Gastrocnemius medialis (tissue), 4 donors: ENCODE measurements at regions not wholly inside any gene's neighbourhood (a gene's known extent, or its start where the extent isn't known, plus 50 kb on each side); places are given as distances from the start of the nearest gene placed in this dataset.
"Not testable (repeated sequence)": the region's sequence is repeated elsewhere in the genome, so short reads cannot be mapped to it uniquely, and the experiment has no call there.

Experiments used
- ATAC-seq, 2 donors: fragments of 150-250 bp; one replicate each; pipeline ENCODE4 v1.9.1; 2016
- DNase-seq, 2 donors: peaks; one replicate each; pipeline ENCODE4 v3.0.0-alpha.2; 2019
- H3K27ac ChIP-seq, 4 donors: fragments of 200-600 bp; sonication (generic); 1 replicate in 1 of 4; 2 replicates in 3 of 4; pipeline ENCODE4 v1.5.1; 2016 to 2018; ENCODE audit warnings: mild to moderate bottlenecking in 2 of 4, moderate library complexity in 1 of 4
- H3K27me3 ChIP-seq, 3 donors: fragments of 200-600 bp; sonication (generic) in 2 of 3; 1 replicate in 1 of 3; 2 replicates in 2 of 3; pipeline versions ENCODE4 v1.5.1 to v1.6.0; 2016 to 2019; ENCODE audit warnings: mild to moderate bottlenecking in 1 of 3, moderate library complexity in 1 of 3
- H3K36me3 ChIP-seq, 2 donors: fragments of 200-600 bp; sonication (generic) in 1 of 2; one replicate each; pipeline ENCODE4 v1.5.1; 2017 to 2018
- H3K4me1 ChIP-seq, 2 donors: fragments of 200-600 bp; sonication (generic) in 1 of 2; one replicate each; pipeline ENCODE4 v1.5.1; 2016 to 2017; ENCODE audit warnings: mild to moderate bottlenecking in 2 of 2
- H3K4me3 ChIP-seq, 4 donors: fragments of 200-600 bp; sonication (generic) in 3 of 4; 1 replicate in 1 of 4; 2 replicates in 3 of 4; pipeline ENCODE4 v1.5.1; 2016 to 2019; ENCODE audit warnings: mild to moderate bottlenecking in 2 of 4
- H3K9me3 ChIP-seq, 3 donors: fragments of 200-600 bp; sonication (generic) in 2 of 3; 1 replicate in 1 of 3; 2 replicates in 2 of 3; pipeline ENCODE4 v1.5.1; 2016 to 2019
- POLR2A ChIP-seq, 2 donors: fragments of 450-650 bp; IDR thresholded peaks; one replicate each; pipeline ENCODE4 v1.6.1; 2017; ENCODE audit warnings: antibody characterized with exemption in 2 of 2, mild to moderate bottlenecking in 2 of 2, moderate library complexity in 2 of 2
- in situ Hi-C, 4 donors: fragments of 200-750 bp; cut with MboI; loops; one replicate each; pipeline versions ENCODE4 v1.15.0 to v1.8.0; 2017; ENCODE audit warnings: low sequenced_read_pairs in 4 of 4
- intact Hi-C: fragments of 100-400 bp; cut with DNase I; formaldehyde crosslinking; loops from one replicate; pipeline ENCODE4 v1.15.1; 2023; ENCODE audit warnings: low total_unique reads
- TF ChIP-seq, protein P1 (sequence below), 5 experiments: fragments of 450-650 bp in 3 of 5; fragments of 200-600 bp in 2 of 5; sonication (generic) in 2 of 5; IDR thresholded peaks in 4 of 5; conservative IDR thresholded peaks in 1 of 5; 1 replicate in 4 of 5; 2 replicates in 1 of 5; pipeline ENCODE4 v1.5.1; 2016 to 2019; ENCODE audit warnings: antibody characterized with exemption in 5 of 5, mild to moderate bottlenecking in 3 of 5, moderate library complexity in 3 of 5

DNA sequence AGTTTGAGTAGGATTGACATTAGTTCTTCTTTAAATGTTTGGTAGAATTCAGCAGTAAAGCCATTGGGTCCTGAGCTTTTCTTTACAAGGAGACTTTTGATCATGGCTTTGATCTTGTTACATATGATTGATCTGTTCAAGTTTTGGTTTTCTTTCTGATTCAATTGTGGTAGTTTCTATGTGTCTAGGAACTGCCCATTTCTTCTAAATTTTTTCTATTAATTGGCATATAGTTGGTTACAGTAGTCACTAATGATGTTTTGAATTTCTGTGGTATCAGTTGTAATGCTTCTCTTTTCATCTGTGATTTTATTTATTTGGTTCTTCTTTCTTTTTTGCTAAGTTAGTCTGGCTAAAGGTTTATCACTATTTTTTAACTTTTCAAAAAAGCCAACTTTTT lies 73.3 kb upstream of the DLGAP1 start:
- in situ Hi-C loops (loop anchor here in 2 of 4 donors (25.0 kb wide), 1 partner anchor 91 kb away; no protein-coding TSS in a partner anchor), intact Hi-C loops (no loop called here)
- Histone ChIP-seq H3K27ac (no peak overlapping the region), H3K36me3 (no peaks in the 10 kb centered on the region), H3K9me3 (no peaks in the 10 kb centered on the region), H3K4me1 (no peaks in the 10 kb centered on the region), H3K27me3 (no peaks in the 10 kb centered on the region), H3K4me3 (no peak overlapping the region)
- ATAC-seq, result no peak
- TF ChIP-seq, protein P1, sequence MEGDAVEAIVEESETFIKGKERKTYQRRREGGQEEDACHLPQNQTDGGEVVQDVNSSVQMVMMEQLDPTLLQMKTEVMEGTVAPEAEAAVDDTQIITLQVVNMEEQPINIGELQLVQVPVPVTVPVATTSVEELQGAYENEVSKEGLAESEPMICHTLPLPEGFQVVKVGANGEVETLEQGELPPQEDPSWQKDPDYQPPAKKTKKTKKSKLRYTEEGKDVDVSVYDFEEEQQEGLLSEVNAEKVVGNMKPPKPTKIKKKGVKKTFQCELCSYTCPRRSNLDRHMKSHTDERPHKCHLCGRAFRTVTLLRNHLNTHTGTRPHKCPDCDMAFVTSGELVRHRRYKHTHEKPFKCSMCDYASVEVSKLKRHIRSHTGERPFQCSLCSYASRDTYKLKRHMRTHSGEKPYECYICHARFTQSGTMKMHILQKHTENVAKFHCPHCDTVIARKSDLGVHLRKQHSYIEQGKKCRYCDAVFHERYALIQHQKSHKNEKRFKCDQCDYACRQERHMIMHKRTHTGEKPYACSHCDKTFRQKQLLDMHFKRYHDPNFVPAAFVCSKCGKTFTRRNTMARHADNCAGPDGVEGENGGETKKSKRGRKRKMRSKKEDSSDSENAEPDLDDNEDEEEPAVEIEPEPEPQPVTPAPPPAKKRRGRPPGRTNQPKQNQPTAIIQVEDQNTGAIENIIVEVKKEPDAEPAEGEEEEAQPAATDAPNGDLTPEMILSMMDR (IDR thresholded peaks at IDR 0.05 in 4 of 5, conservative IDR thresholded peaks at IDR 0.05 in 1 of 5), result no peak
- TF ChIP-seq POLR2A (IDR thresholded peaks at IDR 0.05), result no peak
- DNase-seq, result no peak

DNA sequence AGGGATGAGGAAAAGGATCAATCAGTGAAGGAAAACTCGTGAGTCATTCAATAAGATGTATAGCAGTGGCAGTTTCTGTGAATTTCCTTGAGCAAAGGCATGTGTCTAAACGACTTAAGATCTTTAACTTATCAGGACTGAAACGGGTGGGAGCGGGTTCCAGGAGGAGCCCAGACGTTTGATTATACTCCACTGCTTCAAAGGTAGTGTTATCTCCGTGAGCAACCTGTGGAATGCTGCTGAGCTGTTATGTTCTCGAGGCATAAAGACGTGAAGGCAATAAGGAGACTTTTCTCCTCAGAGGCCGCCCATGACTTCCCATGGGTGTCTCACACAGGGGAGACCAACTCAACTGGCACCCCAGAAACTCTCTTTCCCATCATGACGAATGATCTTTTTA lies 72.7 kb upstream of the DLGAP1 start:
- H3K4me1 ChIP-seq, H3K4me3 ChIP-seq, H3K27me3 ChIP-seq, ATAC-seq, H3K27ac ChIP-seq, intact Hi-C loops, H3K36me3 ChIP-seq, H3K9me3 ChIP-seq, DNase-seq: not testable (repeated sequence)
- in situ Hi-C loops, result loop anchor here in 2 of 4 donors (25.0 kb wide), 1 partner anchor 91 kb away; no protein-coding TSS in a partner anchor

DNA sequence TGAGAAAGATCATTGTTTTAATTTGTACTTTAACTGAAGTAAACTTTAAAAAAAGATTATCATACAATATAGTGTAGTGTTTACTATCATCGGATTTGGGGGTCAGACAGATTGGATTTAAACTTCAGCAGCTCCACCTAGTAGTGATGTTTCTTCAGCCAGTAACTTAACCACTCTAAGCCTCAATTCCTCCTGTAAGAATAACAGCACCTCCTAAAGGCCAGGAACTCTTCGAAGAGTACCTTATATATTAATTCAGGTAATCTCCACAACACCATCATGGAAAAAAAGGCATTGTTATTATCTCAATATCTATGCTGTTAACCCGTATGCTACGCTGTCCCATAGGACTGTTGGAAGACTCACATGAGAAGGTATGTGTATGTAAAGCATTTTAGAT lies 69.0 kb upstream of the DLGAP1 start:
- H3K4me1 ChIP-seq, result no peaks in the 10 kb centered on the region
- in situ Hi-C loops, result no loop called here
- DNase-seq (no peak), ATAC-seq (no peak)
- H3K36me3 ChIP-seq, result no peaks in the 10 kb centered on the region
- H3K4me3 ChIP-seq, result no peak overlapping the region
- no peaks in the 10 kb centered on the region for H3K27me3 ChIP-seq
- no peaks in the 10 kb centered on the region for H3K9me3 ChIP-seq
- no peak overlapping the region for H3K27ac ChIP-seq
- TF ChIP-seq, protein P1 (IDR thresholded peaks at IDR 0.05 in 4 of 5, conservative IDR thresholded peaks at IDR 0.05 in 1 of 5), result no peak
- no peak for TF ChIP-seq POLR2A (IDR thresholded peaks at IDR 0.05)
- intact Hi-C loops, result no loop called here

DNA sequence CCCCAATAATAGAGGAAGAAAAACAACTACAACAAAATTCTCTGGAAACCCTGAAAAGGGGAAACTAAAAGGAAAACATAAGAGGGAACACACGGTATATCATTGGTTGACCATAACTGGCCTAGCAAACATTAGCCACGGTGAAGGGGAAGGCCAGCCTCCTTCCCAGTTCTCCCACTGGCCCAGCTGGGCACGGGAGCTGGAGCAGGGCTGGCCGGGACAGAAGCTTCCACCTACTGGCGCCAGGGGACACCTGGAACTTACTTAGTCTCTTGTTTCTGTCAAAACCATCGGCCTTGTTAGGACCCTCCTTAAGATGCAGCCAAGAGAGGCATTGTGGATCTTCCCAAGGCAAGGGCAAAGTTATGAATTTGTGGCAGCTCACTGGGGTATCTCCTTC lies 56.1 kb upstream of the DLGAP1 start:
- H3K4me3 ChIP-seq, result no peak overlapping the region
- no peak overlapping the region for H3K27ac ChIP-seq
- TF ChIP-seq, protein P1 (IDR thresholded peaks at IDR 0.05 in 4 of 5, conservative IDR thresholded peaks at IDR 0.05 in 1 of 5), result no peak
- TF ChIP-seq POLR2A (IDR thresholded peaks at IDR 0.05), result no peak
- no peak for DNase-seq
- no peaks in the 10 kb centered on the region for H3K4me1 ChIP-seq
- H3K27me3 ChIP-seq, result no peaks in the 10 kb centered on the region
- in situ Hi-C loops, result no loop called here
- ATAC-seq, result no peak
- intact Hi-C loops, result no loop called here
- H3K9me3 ChIP-seq, result no peaks in the 10 kb centered on the region
- H3K36me3 ChIP-seq, result no peaks in the 10 kb centered on the region

DNA sequence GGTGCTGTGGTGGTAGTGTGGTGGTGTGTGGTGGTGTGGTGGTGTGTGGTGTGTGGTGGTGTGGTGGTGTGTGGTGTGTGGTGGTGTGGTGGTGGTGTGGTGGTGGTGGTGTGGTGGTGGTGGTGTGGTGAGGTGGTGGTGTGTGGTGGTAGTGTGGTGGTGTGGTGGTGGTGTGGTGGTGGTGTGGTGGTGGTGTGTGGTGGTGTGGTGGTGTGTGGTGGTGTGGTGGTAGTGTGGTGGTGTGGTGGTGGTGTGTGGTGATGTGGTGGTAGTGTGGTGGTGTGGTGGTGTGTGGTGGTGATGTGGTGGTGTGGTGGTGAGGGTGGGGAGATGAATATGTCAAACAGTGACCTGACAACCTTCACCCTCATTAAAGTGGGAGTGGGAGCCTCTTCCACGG lies 55.6 kb upstream of the DLGAP1 start:
- TF ChIP-seq, protein P1 (IDR thresholded peaks at IDR 0.05 in 4 of 5, conservative IDR thresholded peaks at IDR 0.05 in 1 of 5), result no peak
- DNase-seq, result no peak

More for the DNA sequence above, 55.6 kb upstream of the DLGAP1 start:
- no peak for ATAC-seq
- Histone ChIP-seq H3K9me3 (no peaks in the 10 kb centered on the region), H3K4me1 (no peaks in the 10 kb centered on the region), H3K36me3 (no peaks in the 10 kb centered on the region), H3K27ac (no peak overlapping the region), H3K27me3 (no peaks in the 10 kb centered on the region), H3K4me3 (no peak overlapping the region)
- intact Hi-C loops (no loop called here), in situ Hi-C loops (no loop called here)
